Tibial nerve (tissue), 4 donors: ENCODE measurements at regions not wholly inside any gene's neighbourhood (a gene's known extent, or its start where the extent isn't known, plus 50 kb on each side); places are given as distances from the start of the nearest gene placed in this dataset.

Source experiments
- DNase-seq, 2 donors: peaks; one replicate each; pipeline ENCODE4 v3.0.0-alpha.2; 2019; ENCODE audit warnings: low spot score in 2 of 2
- H3K27ac ChIP-seq, 4 donors: fragments of 200-600 bp; sonication (generic) in 3 of 4; one replicate each; pipeline ENCODE4 v1.5.1; 2017 to 2019; ENCODE audit warnings: mild to moderate bottlenecking in 1 of 4
- H3K27me3 ChIP-seq, 2 donors: fragments of 200-600 bp; sonication (generic) in 1 of 2; one replicate each; pipeline versions ENCODE4 v1.5.1 to v1.6.0; 2017 to 2019
- H3K36me3 ChIP-seq, 3 donors: fragments of 200-600 bp; sonication (generic); one replicate each; pipeline ENCODE4 v1.5.1; 2018 to 2019
- H3K4me1 ChIP-seq, 4 donors: fragments of 200-600 bp; sonication (generic) in 3 of 4; one replicate each; pipeline ENCODE4 v1.5.1; 2017 to 2019
- H3K4me3 ChIP-seq, 4 donors: fragments of 200-600 bp; sonication (generic) in 3 of 4; one replicate each; pipeline ENCODE4 v1.5.1; 2017 to 2019; ENCODE audit warnings: mild to moderate bottlenecking in 1 of 4, moderate library complexity in 1 of 4
- H3K9me3 ChIP-seq, 4 donors: fragments of 200-600 bp; sonication (generic) in 3 of 4; one replicate each; pipeline ENCODE4 v1.5.1; 2017 to 2019
- CTCF ChIP-seq, 5 experiments: fragments of 200-600 bp in 3 of 5; fragments of 450-650 bp in 2 of 5; sonication (generic) in 3 of 5; IDR thresholded peaks; one replicate each; pipeline ENCODE4 v1.5.1; 2016 to 2019; ENCODE audit warnings: antibody characterized with exemption in 5 of 5, mild to moderate bottlenecking in 3 of 5, moderate library complexity in 2 of 5
- EP300 ChIP-seq, 2 donors: sonication (generic); formaldehyde crosslinking; IDR thresholded peaks; one replicate each; pipeline ENCODE4 v1.6.1; 2017; ENCODE audit warnings: antibody characterized with exemption in 2 of 2, mild to moderate bottlenecking in 1 of 2
- POLR2A ChIP-seq, 2 donors: fragments of 450-650 bp; IDR thresholded peaks; one replicate each; pipeline ENCODE4 v1.6.1; 2017; ENCODE audit warnings: antibody characterized with exemption in 2 of 2, mild to moderate bottlenecking in 2 of 2, moderate library complexity in 2 of 2
- WGBS, 2 donors: methylation state at CpG; one replicate each; pipeline ENCODE4 v1.1.5; 2018; 5-methylcytosine and 5-hydroxymethylcytosine counted together

GRCh38 chr6:95366414-95366813 lies 210.9 kb upstream of the MANEA start:
- TF ChIP-seq CTCF (IDR thresholded peaks at IDR 0.05) (no peak), POLR2A (IDR thresholded peaks at IDR 0.05) (no peak), EP300 (IDR thresholded peaks at IDR 0.05) (no peak)
- 57 to 58% methylated on average over 4 of the region's 4 CpGs for WGBS, 2 donors
- H3K4me1 ChIP-seq = no peaks in the 10 kb centered on the region
- no peak overlapping the region for H3K4me3 ChIP-seq
- no peaks in the 10 kb centered on the region for H3K9me3 ChIP-seq
- H3K27ac ChIP-seq = no peak overlapping the region
- H3K27me3 ChIP-seq = no peaks in the 10 kb centered on the region
- H3K36me3 ChIP-seq = no peaks in the 10 kb centered on the region
- DNase-seq = no peak

- Histone ChIP-seq H3K4me3 (no peak overlapping the region), H3K9me3 (peaks cover 0 to 11% (median 0%) of the 10 kb centered on the region in 4 donors), H3K36me3 (no peaks in the 10 kb centered on the region), H3K27me3 (no peaks in the 10 kb centered on the region), H3K27ac (no peak overlapping the region), H3K4me1 (no peaks in the 10 kb centered on the region)
- TF ChIP-seq CTCF (IDR thresholded peaks at IDR 0.05) (no peak), EP300 (IDR thresholded peaks at IDR 0.05) (no peak), POLR2A (IDR thresholded peaks at IDR 0.05) (no peak)
- DNase-seq = no peak
- 94% methylated on average over 2 of the region's 2 CpGs for WGBS, 2 donors
These were observed 193.5 kb upstream of the MANEA start for GRCh38 chr6:95383878-95384277.

GRCh38 chr6:95384988-95385387 lies 192.3 kb upstream of the MANEA start:
- no peak overlapping the region for H3K4me3 ChIP-seq
- H3K36me3 ChIP-seq = no peaks in the 10 kb centered on the region
- 91 to 93% methylated on average over 7 of the region's 7 CpGs for WGBS, 2 donors
- H3K9me3 ChIP-seq = peaks cover 0 to 7% (median 0%) of the 10 kb centered on the region in 4 donors
- TF ChIP-seq CTCF (IDR thresholded peaks at IDR 0.05) (no peak), EP300 (IDR thresholded peaks at IDR 0.05) (no peak), POLR2A (IDR thresholded peaks at IDR 0.05) (no peak)
- H3K4me1 ChIP-seq = no peaks in the 10 kb centered on the region
- H3K27ac ChIP-seq = no peak overlapping the region
- no peaks in the 10 kb centered on the region for H3K27me3 ChIP-seq
- DNase-seq = no peak

GRCh38 chr6:95387845-95388244 lies 189.5 kb upstream of the MANEA start:
- TF ChIP-seq EP300 (IDR thresholded peaks at IDR 0.05) (no peak), CTCF (IDR thresholded peaks at IDR 0.05) (no peak), POLR2A (IDR thresholded peaks at IDR 0.05) (no peak)
- no peak for DNase-seq
- no peaks in the 10 kb centered on the region for H3K27me3 ChIP-seq
- no peak overlapping the region for H3K27ac ChIP-seq
- no peak overlapping the region for H3K4me3 ChIP-seq
- H3K36me3 ChIP-seq = no peaks in the 10 kb centered on the region
- H3K9me3 ChIP-seq = no peaks in the 10 kb centered on the region
- H3K4me1 ChIP-seq = no peaks in the 10 kb centered on the region

- TF ChIP-seq CTCF (IDR thresholded peaks at IDR 0.05) = no peak
- TF ChIP-seq POLR2A (IDR thresholded peaks at IDR 0.05) = no peak
- no peak for TF ChIP-seq EP300 (IDR thresholded peaks at IDR 0.05)
- Histone ChIP-seq H3K27me3 (no peaks in the 10 kb centered on the region), H3K4me3 (no peak overlapping the region), H3K27ac (no peak overlapping the region), H3K9me3 (no peaks in the 10 kb centered on the region), H3K36me3 (no peaks in the 10 kb centered on the region), H3K4me1 (no peaks in the 10 kb centered on the region)
- 94 to 95% methylated on average over 2 of the region's 2 CpGs for WGBS, 2 donors
- no peak for DNase-seq
These were observed 172.6 kb upstream of the MANEA start for GRCh38 chr6:95404777-95405176.
